ENCODE measurements at regions not wholly inside any gene's neighbourhood (a gene's known extent, or its start where the extent isn't known, plus 50 kb on each side); places are given as distances from the start of the nearest gene placed in this dataset.

DNA sequence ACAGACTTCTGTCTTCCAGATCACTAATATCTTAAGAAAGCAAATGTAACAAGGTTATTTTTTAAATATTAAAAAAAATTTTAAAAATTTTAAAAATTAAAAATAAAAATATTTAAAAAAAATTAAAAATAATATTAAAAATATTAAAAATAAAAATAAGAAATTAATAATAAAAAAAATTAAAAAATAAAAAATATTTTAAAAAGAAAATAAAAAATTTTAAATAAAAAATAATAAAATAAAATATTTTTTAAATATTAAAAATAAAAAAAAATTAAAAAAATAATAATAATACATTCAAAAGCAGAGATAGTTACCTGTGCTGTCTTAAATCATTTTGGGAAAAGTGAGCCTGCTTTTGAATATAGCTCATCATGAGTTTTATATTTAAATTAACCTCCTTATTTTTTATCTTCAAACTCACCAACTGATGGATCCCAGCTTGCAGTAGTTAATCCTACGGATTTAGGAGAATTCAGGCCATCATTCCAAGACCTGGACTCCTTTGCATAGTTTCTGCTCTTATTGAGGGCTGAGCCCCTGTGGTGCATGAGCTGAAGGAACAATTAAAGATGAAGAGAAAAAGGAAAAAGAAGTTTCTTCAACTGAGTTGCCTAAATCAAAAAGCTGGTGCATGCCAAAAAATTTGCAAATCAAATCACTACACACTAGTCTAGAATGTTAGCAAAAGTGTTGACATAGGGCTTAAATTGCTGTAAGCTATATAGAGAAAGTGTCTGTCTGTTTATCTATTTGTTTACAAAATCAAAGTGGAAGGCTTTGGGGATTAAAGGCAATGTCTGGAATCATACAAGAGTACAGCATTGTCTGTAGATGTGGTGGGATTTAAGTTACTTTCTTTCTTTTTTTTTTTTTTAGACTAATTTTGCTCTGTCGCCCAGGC, 50.5 kb upstream of the ZNF438 start:
- DNase-seq (ENCODE audit: low read depth in 2 of 2), result no peak

GRCh38 chr10:31083765-31084184, 52.1 kb upstream of the ZNF438 start:
- DNase-seq (ENCODE audit: low read depth in 2 of 2), result peak; percentile 9 to 23

GRCh38 chr10:31087011-31087410, 55.3 kb upstream of the ZNF438 start:
- no peak for DNase-seq (ENCODE audit: low read depth in 2 of 2)

DNA sequence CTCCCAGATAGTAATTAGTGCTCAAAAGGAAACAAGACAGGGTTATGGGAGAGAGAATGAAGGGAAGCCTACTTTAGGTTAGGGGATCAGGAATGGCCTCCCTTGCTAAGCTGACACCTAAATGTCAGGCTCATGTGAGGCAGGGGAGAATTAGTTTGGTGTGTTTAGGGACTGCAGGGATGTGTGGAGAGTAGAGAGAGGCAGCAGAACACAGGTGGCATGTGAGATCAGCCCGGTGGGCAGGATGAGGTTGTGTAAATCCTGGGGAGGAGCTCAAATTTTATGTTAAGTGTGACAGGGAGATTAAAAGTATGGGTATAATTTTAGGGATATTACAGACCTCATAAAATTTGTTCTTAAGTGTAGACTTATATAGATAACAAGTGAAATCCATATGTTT, 56.2 kb upstream of the ZNF438 start:
- no peak for DNase-seq (ENCODE audit: low read depth in 2 of 2)

DNA sequence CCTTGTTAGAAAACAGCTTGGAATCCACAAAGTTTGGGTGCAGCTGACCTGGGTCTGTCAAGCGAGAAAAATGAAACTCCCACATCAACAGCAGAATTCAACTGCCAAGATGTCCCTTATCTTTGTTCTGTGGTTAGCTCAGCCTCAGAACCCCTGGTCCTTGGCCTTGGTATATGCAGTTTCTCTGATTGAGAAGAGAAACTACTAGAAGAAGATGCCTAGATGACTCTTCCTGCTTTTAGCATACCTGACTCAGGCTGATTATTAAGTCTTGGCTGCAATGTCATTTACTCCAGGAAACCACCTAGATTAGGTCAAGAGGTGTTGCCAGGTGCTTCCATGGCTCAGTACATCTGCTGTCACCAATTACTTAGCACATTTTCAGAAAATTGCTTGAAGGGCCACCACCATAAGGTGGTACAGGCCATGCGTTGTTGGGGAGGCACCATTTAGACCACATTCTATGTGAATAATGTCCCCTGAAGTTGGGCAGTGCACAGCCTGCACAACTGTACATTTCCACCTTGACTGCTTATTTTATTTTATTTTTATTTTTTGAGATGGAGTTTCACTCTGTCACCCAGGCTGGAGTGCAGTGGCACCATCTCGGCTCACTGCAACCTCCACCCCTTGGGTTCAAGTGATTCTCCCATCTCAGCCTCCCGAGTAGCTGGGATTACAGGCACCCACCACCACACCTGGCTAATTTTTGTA, 59.4 kb upstream of the ZNF438 start:
- no peak for DNase-seq (ENCODE audit: low read depth in 2 of 2)

- DNase-seq (ENCODE audit: low read depth in 2 of 2), result no peak
Measured at GRCh38 chr10:31095677-31096560, 64.3 kb upstream of the ZNF438 start.

DNA sequence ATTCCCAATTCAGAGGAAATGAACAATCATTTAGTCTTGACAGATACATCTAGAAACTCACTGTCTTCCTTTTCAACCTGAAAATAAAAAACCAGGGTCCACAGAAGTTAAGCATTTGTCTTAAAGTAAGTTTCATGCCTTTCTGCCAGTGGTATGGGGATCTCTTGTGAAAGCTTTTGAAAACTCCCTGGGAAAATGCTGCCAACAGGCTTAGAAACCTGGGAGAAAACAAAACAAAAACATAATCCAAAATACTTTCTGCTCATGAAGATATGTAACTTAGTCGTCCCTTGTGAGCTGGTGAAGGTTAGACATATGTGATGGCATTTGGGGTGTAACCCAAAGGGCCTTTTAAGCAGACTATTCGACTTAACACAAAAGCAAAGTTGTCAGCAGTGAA, 66.4 kb upstream of the ZNF438 start:
- DNase-seq (ENCODE audit: low read depth in 2 of 2), result no peak

GRCh38 chr10:31099094-31099493, 67.4 kb upstream of the ZNF438 start:
- no peak for DNase-seq (ENCODE audit: low read depth in 2 of 2)

- DNase-seq (ENCODE audit: low read depth in 2 of 2), result peak in 1 of 2 donors; percentile 4
Measured at GRCh38 chr10:31099664-31100063, 68.0 kb upstream of the ZNF438 start.

GRCh38 chr10:31100115-31100601, 68.5 kb upstream of the ZNF438 start:
- no peak for DNase-seq (ENCODE audit: low read depth in 2 of 2)

- no peak for DNase-seq (ENCODE audit: low read depth in 2 of 2)
Measured at GRCh38 chr10:31100662-31101061, 69.0 kb upstream of the ZNF438 start.

DNA sequence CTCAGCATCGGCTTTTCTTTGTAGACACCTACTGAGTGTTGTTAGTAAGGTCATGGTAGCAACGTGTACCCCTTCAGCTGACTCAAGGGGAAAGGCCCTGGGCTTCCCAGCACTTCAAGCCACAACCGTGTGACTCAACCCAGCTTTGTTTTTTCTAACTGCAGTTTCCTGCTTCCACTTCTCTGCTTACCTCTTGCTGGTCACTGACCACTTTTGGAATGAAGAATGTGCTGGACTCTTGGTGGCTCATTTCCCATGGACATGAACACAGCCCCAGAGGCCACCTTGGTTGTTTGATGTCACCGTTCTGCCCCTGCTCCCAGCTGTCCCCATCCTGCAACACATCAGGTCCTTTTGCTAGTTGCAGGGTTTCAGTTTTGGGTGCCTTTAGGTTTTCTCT, 69.5 kb upstream of the ZNF438 start:
- peak; percentile 20 to 56 for DNase-seq (ENCODE audit: low read depth in 2 of 2)

DNA sequence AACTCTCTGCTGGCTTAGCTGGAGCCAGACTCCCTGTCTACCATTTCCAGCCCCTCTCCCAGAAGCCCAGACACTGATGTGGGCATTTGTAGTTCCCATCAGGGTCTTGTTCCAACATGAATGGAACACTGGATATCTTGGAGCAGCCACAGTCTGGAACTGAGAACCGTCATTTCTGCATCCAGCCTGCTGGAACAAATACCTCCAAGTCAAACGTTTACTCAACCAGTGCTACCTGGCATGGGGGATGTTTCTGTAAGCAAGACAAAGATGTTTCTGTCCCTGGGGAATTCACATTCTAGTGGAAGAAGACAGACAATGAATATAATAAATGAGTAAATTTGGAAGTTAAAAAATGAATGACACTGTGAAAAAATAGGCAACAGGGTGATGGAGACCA, 70.8 kb upstream of the ZNF438 start:
- DNase-seq (ENCODE audit: low read depth in 2 of 2), result no peak

DNA sequence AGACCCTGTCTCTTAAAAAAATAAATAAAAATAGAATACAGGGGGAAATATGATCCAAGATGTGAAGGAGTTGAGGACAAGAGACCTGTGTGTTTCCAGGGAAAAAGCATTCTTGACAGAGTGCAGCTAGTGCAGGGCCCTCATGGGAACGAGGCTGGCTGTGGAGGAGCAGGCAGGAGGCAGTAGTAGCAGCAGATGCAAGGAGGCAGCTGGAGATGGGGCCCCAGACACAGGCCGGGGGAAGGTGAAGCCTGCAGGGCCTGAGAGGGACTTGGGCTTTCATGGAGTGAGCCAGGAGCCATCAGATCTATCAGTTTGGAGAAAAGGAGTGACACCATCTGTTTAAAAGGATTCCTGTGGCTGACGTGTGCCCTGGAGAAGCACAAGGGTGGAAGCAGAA, 71.4 kb upstream of the ZNF438 start:
- DNase-seq (ENCODE audit: low read depth in 2 of 2), result no peak

DNA sequence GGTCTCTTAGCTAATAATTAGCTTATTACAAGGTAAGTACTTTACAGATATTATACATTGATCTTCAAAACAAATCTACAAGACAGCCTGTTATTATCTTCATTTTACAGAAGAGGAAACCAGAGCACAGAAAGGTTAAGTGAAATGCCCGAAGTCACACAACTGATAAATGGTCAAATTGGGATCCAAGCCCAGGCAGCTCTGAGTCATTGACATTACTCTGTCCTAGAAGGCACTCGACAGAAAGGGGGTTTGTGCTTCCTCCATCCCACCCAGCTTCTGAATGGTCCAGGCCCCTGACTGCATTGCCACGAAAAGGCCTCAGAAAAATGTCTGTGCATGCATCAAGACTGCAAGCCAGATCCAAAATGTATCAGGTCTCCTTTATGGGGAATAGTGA, 81.3 kb upstream of the ZNF438 start:
- DNase-seq (ENCODE audit: low read depth in 2 of 2), result no peak

- no peak for DNase-seq (ENCODE audit: low read depth in 2 of 2)
Measured at GRCh38 chr10:31116226-31116625, 84.6 kb upstream of the ZNF438 start.

DNA sequence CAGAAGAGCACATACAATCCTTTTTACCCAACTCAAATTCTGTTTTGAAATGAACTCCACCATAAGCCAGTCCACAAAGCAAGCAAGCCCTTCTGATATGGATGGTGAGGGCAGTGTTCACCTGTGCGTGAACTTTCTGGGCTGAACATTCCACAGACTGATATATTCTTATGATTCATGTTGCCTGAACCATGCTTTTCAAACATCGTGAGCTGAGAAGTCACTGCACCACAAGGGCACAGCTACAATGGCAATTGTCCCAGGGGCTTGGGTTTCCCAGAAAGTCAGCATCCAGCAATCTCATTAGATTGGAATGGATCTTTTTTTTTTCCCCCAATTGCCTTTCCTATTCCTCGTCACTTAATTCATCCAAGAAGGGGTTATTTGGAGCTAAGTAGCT, 86.9 kb upstream of the ZNF438 start:
- DNase-seq (ENCODE audit: low read depth in 2 of 2), result no peak

DNA sequence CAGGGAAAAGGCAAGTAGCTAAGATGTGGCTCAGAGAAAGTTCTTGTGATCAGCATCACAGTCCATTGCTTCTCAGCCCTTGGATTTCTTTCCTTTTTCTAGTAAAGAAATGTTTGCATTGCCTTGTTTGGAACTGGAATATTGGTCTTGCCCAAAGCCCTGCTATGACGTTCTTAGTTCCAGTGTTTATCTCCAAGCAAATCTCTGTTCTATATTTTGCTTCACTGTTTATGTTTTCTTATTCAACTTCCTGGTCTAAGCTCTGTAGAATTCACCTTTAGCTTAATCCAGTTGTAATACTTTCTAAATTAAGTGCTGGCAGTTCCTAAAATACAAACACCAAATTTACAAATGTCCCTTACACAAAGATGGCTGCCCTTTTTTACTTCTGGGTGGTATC, 88.7 kb upstream of the ZNF438 start:
- no peak for DNase-seq (ENCODE audit: low read depth in 2 of 2)

GRCh38 chr10:31120961-31121685, 89.5 kb upstream of the ZNF438 start:
- DNase-seq (ENCODE audit: low read depth in 2 of 2), result no peak

- DNase-seq (ENCODE audit: low read depth in 2 of 2), result no peak
Measured at GRCh38 chr10:31121757-31122577, 90.3 kb upstream of the ZNF438 start.
